ELR (cell line): ENCODE measurements at regions not wholly inside any gene's neighbourhood (a gene's known extent, or its start where the extent isn't known, plus 50 kb on each side); places are given as distances from the start of the nearest gene placed in this dataset.

Experiments
- DNase-seq: peaks from one replicate; pipeline ENCODE4 v3.0.0-alpha.2; 2015; ENCODE audit warnings: low read depth

- DNase-seq = no peak
These were observed 1080.5 kb downstream of the IGSF11 start for GRCh38 chr3:117954131-117954530.

- DNase-seq = no peak
These were observed 1079.5 kb downstream of the IGSF11 start for GRCh38 chr3:117955196-117955595.

- DNase-seq = no peak
These were observed 1076.6 kb downstream of the IGSF11 start for GRCh38 chr3:117958027-117958426.

GRCh38 chr3:117962750-117963149 lies 1071.9 kb downstream of the IGSF11 start:
- DNase-seq = no peak

GRCh38 chr3:117963858-117964257 lies 1070.8 kb downstream of the IGSF11 start:
- no peak for DNase-seq

- no peak for DNase-seq
These were observed 1069.8 kb downstream of the IGSF11 start for GRCh38 chr3:117964814-117965213.

- no peak for DNase-seq
These were observed 1057.0 kb downstream of the IGSF11 start for GRCh38 chr3:117977504-117978228.

GRCh38 chr3:117979466-117979865 lies 1055.2 kb downstream of the IGSF11 start:
- no peak for DNase-seq

- DNase-seq = no peak
These were observed 1047.4 kb downstream of the IGSF11 start for GRCh38 chr3:117987256-117987655.

GRCh38 chr3:117989982-117990381 lies 1044.7 kb downstream of the IGSF11 start:
- no peak for DNase-seq

- DNase-seq = no peak
These were observed 1044.0 kb downstream of the IGSF11 start for GRCh38 chr3:117990627-117991026.

- DNase-seq = no peak
These were observed 1038.7 kb downstream of the IGSF11 start for GRCh38 chr3:117995842-117996437.

- peak; percentile 68 for DNase-seq
These were observed 1037.2 kb downstream of the IGSF11 start for GRCh38 chr3:117997201-117998049.

- peak; percentile 5 for DNase-seq
These were observed 1036.6 kb downstream of the IGSF11 start for GRCh38 chr3:117998071-117998470.

- no peak for DNase-seq
These were observed 1034.4 kb downstream of the IGSF11 start for GRCh38 chr3:118000219-118000618.

- no peak for DNase-seq
These were observed 1033.3 kb downstream of the IGSF11 start for GRCh38 chr3:118001380-118001779.

- DNase-seq = no peak
These were observed 1022.7 kb downstream of the IGSF11 start for GRCh38 chr3:118011910-118012309.

- no peak for DNase-seq
These were observed 1005.6 kb downstream of the IGSF11 start for GRCh38 chr3:118029049-118029448.

- DNase-seq = no peak
These were observed 998.4 kb downstream of the IGSF11 start for GRCh38 chr3:118036215-118036614.

GRCh38 chr3:118055381-118055780 lies 979.3 kb downstream of the IGSF11 start:
- DNase-seq = no peak

GRCh38 chr3:118057086-118057485 lies 977.6 kb downstream of the IGSF11 start:
- no peak for DNase-seq

- DNase-seq = no peak
These were observed 975.5 kb downstream of the IGSF11 start for GRCh38 chr3:118059096-118059495.

GRCh38 chr3:118067439-118067838 lies 967.2 kb downstream of the IGSF11 start:
- no peak for DNase-seq
